SK-N-SH (cell line): ENCODE measurements at regions not wholly inside any gene's neighbourhood (a gene's known extent, or its start where the extent isn't known, plus 50 kb on each side); places are given as distances from the start of the nearest gene placed in this dataset.

ENCODE experiments used
- CTCF ChIA-PET: fragments of 300-600, 350-600 bp; formaldehyde crosslinking; extraction: SDS; loops from one replicate; lab custom pipeline; 2021; lab: Yijun Ruan, JAX
- POLR2A ChIA-PET: fragments of 350-600 bp; sonication (Branson Sonifier 250); formaldehyde crosslinking; extraction: SDS; loops from one replicate; lab custom pipeline; 2020; ENCODE audit warnings: antibody characterized with exemption, inconsistent platforms; lab: Yijun Ruan, JAX
- DNase-seq: peaks from one replicate; pipeline ENCODE4 v3.0.0; 2012
- H2AFZ ChIP-seq: fragments of 200-600 bp; sonication (generic); 2 replicates; pipeline ENCODE4 v1.8.1; 2016; ENCODE audit warnings: antibody characterized with exemption, mild to moderate bottlenecking, low read depth
- H3F3A ChIP-seq: fragments of 200-600 bp; sonication (generic); replicated peaks from 2 replicates; pipeline ENCODE3; 2016; ENCODE audit warnings: antibody characterized with exemption, mild to moderate bottlenecking; ENCODE audit not compliant: insufficient read depth
- H3K27ac ChIP-seq, 2 experiments: fragments of 200-500 bp in 1 of 2; fragments of 200-600 bp in 1 of 2; sonication (Bioruptor generic) in 1 of 2; sonication (generic), shearing (Covaris generic) in 1 of 2; 2 replicates each; pipeline versions ENCODE4 v1.5.1 to v1.6.1; 2014 to 2016; ENCODE audit warnings: low read depth in 2 of 2, inconsistent platforms in 1 of 2, low read length in 1 of 2, mild to moderate bottlenecking in 1 of 2, mixed read lengths in 1 of 2
- H3K27me3 ChIP-seq: fragments of 200-600 bp; sonication (generic), shearing (Covaris generic); 2 replicates; pipeline ENCODE4 v1.6.1; 2016; ENCODE audit warnings: mixed run types; ENCODE audit not compliant: insufficient read depth
- H3K36me3 ChIP-seq, 2 experiments: fragments of 200-500 bp in 1 of 2; fragments of 200-600 bp in 1 of 2; sonication (Bioruptor generic) in 1 of 2; sonication (generic) in 1 of 2; replicated peaks in 1 of 2; 2 replicates each; pipeline versions ENCODE3 to v1.5.1; 2014 to 2016; ENCODE audit warnings: low read length in 1 of 2, mild to moderate bottlenecking in 1 of 2; ENCODE audit not compliant: insufficient read depth in 2 of 2, control insufficient read depth in 1 of 2
- H3K4me1 ChIP-seq, 2 experiments: fragments of 200-500 bp in 1 of 2; fragments of 200-600 bp in 1 of 2; sonication (Bioruptor generic) in 1 of 2; sonication (generic), shearing (Covaris generic) in 1 of 2; 2 replicates each; pipeline versions ENCODE4 v1.5.1 to v1.6.1; 2014 to 2016; ENCODE audit warnings: low read depth in 1 of 2, low read length in 1 of 2, mixed run types in 1 of 2; ENCODE audit not compliant: insufficient read depth in 2 of 2, control insufficient read depth in 1 of 2
- H3K4me2 ChIP-seq: fragments of 200-600 bp; sonication (generic), shearing (Covaris generic); 2 replicates; pipeline ENCODE4 v1.6.1; 2017; ENCODE audit warnings: mixed run types
- H3K4me3 ChIP-seq, 2 experiments: fragments of 200-500 bp in 1 of 2; fragments of 200-600 bp in 1 of 2; sonication (Bioruptor generic) in 1 of 2; sonication (generic), shearing (Covaris generic) in 1 of 2; 2 replicates each; pipeline versions ENCODE4 v1.5.1 to v1.8.1; 2014 to 2016; ENCODE audit warnings: low read depth in 2 of 2, inconsistent platforms in 1 of 2, low read length in 1 of 2, mild to moderate bottlenecking in 1 of 2, mixed read lengths in 1 of 2, moderate library complexity in 1 of 2
- H3K79me2 ChIP-seq: fragments of 200-600 bp; sonication (generic); 2 replicates; pipeline ENCODE4 v1.8.1; 2017; ENCODE audit warnings: mild to moderate bottlenecking; ENCODE audit not compliant: insufficient read depth
- H3K9ac ChIP-seq: fragments of 200-600 bp; sonication (generic); 2 replicates; pipeline ENCODE4 v1.6.1; 2017; ENCODE audit warnings: mixed run types
- H3K9me2 ChIP-seq: fragments of 200-600 bp; sonication (generic); 2 replicates; pipeline ENCODE4 v1.6.1; 2017; ENCODE audit warnings: mixed run types
- H3K9me3 ChIP-seq: fragments of 200-600 bp; sonication (generic); 2 replicates; pipeline ENCODE4 v1.6.1; 2017; ENCODE audit warnings: mixed run types, mild to moderate bottlenecking, moderate library complexity
- H4K20me1 ChIP-seq: fragments of 200-600 bp; sonication (generic); 2 replicates; pipeline ENCODE4 v1.6.1; 2017; ENCODE audit warnings: mild to moderate bottlenecking, mixed run types; ENCODE audit not compliant: insufficient read depth
- FOXJ3 ChIP-seq: sonication (generic); formaldehyde crosslinking; IDR thresholded peaks from 2 replicates; pipeline ENCODE4 v1.5.1; 2020; ENCODE audit warnings: mild to moderate bottlenecking, missing genetic modification reagents
- NFIC ChIP-seq: IDR thresholded peaks from 2 replicates; pipeline ENCODE4 v1.4.0; 2012; ENCODE audit warnings: borderline replicate concordance
- TEAD4 ChIP-seq: IDR thresholded peaks from 2 replicates; pipeline ENCODE4 v1.4.0; 2012; ENCODE audit warnings: mild to moderate bottlenecking, borderline replicate concordance; ENCODE audit not compliant: insufficient read depth
- WGBS: methylation state at CpG from one replicate; pipeline ENCODE4 v1.1.6; 2017; ENCODE audit warnings: low lambda C conversion rate; 5-methylcytosine and 5-hydroxymethylcytosine counted together
- TF ChIP-seq, protein P1 (sequence below): IDR thresholded peaks from 2 replicates; pipeline ENCODE4 v1.4.0; 2012; ENCODE audit warnings: low read depth, borderline replicate concordance

DNA sequence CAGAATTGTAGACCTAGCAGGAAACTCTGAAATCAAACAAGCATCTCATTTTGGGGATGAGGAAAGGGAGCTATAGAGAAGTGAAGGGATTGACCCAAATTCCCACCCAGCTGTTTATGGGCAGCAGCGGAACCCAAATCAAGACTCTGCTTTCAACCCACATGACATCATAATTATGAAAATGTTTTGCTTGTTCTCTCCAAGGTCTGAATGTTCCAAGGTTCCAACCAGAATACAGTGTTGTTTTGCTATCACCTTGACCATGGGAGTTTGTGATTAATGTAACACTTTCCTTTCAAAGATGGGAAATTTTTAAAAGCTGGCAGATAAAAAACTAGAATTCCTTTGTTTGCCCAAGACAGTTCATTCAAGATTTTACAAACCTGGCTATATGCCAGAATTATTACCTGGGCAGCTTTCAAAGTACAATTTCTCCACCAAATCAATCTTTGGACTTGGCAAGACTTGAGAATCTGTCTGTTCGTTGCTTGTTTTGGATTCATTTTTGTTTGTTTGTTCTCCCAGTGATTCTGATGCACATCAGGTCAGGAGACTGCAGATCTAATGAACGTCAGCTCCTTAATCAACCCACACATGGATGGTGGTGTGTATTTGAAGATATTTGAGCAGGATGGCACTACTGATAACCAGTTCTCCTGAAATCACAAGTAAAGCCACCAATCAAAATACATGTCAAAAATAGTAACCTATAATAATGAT, 322.7 kb downstream of the FOXO1 start:
- POLR2A ChIA-PET: no interaction called here
- H3F3A ChIP-seq: no peaks in the 10 kb centered on the region
- no peak overlapping the region for H3K4me3 ChIP-seq
- H3K27ac ChIP-seq: no peak overlapping the region
- H3K79me2 ChIP-seq: no peaks in the 10 kb centered on the region
- no peak for DNase-seq
- CTCF ChIA-PET: interaction anchor here (1.0 kb wide), 1 partner anchor 303 kb away, joined by 3 read pairs; no protein-coding TSS in a partner anchor
- 66% methylated on average over 3 of the region's 3 CpGs for WGBS
- no peaks in the 10 kb centered on the region for H3K27me3 ChIP-seq
- no peak overlapping the region for H2AFZ ChIP-seq
- no peaks in the 10 kb centered on the region for H3K9me3 ChIP-seq
- H3K4me2 ChIP-seq: no peak overlapping the region
- peaks cover 0 to 7% of the 10 kb centered on the region in 2 experiments; a peak in 1 of 4 replicates for H3K4me1 ChIP-seq
- TF ChIP-seq NFIC: no peak
- no peaks in the 10 kb centered on the region for H4K20me1 ChIP-seq
- no peaks in the 10 kb centered on the region for H3K9me2 ChIP-seq
- H3K9ac ChIP-seq: no peak overlapping the region
- H3K36me3 ChIP-seq: no peaks in the 10 kb centered on the region

DNA sequence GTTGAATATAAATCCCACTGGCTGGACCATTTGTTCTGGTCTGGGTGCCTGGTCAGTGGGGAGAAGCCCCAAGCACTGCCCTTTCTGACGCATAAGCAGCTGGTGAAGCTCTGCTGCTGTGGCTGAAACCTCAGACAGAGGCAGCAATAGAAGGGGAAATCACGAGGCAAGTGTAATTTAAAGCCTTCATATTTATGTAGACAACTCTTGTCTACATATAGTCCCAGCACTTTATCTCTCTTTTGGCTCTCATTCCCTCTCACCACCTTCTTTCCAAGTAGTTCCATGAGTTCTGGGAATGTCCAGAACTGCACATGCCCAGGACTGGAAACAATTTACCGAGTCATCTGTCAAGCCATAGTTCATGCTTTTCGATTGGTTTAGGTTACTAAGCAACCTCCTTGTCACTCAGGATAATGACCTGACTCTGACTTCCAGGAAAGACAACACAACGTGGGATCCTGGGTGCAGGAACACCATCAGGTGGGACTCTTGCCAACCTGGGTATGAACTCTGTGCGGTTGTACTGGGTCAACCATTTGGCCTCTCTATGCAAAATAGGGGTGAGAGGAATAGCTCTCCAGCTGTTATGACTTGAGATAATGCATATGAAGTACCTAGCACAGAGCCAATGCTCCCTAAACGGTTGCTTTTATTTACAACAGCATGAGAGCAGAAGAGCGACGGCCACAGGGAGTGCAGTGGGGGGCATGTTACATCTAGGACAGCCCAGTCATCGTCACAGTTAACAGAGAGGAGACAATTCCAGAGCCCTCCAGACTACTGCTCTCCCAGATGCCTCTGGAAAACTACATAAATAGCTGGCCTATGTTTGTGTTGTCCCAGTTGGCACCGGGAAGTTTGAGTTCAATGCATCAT, 321.9 kb downstream of the FOXO1 start:
- no peak overlapping the region for H3K4me3 ChIP-seq
- no peak for TF ChIP-seq NFIC
- no peak for TF ChIP-seq TEAD4
- POLR2A ChIA-PET: no interaction called here
- DNase-seq: no peak
- H3K9ac ChIP-seq: no peak overlapping the region
- no peak overlapping the region for H3K27ac ChIP-seq
- H3K36me3 ChIP-seq: no peaks in the 10 kb centered on the region
- peaks cover 0 to 7% of the 10 kb centered on the region in 2 experiments; a peak in 1 of 4 replicates for H3K4me1 ChIP-seq
- no peak overlapping the region for H2AFZ ChIP-seq
- no peaks in the 10 kb centered on the region for H3K27me3 ChIP-seq
- no peak overlapping the region for H3K4me2 ChIP-seq
- H3K9me2 ChIP-seq: no peaks in the 10 kb centered on the region
- CTCF ChIA-PET: no interaction called here
- H3K79me2 ChIP-seq: no peaks in the 10 kb centered on the region
- H4K20me1 ChIP-seq: no peaks in the 10 kb centered on the region
- no peaks in the 10 kb centered on the region for H3K9me3 ChIP-seq
- WGBS: 68% methylated on average over 10 of the region's 11 CpGs
- no peaks in the 10 kb centered on the region for H3F3A ChIP-seq

DNA sequence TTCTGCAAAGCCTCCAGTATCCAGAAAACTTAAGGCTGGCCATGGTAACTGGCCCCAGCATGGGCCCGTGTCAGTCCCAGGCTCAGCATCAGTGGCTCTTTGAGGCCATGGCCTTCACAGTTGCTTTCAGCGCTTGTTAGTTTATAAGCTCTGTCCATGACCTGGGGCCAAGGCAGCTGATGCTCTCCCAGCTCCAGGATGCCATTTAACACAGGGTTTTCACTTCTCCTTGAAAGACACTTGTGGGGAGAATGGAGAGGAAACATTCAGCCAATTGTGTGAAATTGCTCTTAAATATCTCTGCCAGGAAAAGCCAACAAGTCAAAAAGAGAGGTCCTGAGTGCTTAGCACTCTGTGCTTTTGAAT, 321.3 kb downstream of the FOXO1 start:
- TF ChIP-seq FOXJ3 (CRISPR knock-in tag): no peak
- TF ChIP-seq, protein P1, sequence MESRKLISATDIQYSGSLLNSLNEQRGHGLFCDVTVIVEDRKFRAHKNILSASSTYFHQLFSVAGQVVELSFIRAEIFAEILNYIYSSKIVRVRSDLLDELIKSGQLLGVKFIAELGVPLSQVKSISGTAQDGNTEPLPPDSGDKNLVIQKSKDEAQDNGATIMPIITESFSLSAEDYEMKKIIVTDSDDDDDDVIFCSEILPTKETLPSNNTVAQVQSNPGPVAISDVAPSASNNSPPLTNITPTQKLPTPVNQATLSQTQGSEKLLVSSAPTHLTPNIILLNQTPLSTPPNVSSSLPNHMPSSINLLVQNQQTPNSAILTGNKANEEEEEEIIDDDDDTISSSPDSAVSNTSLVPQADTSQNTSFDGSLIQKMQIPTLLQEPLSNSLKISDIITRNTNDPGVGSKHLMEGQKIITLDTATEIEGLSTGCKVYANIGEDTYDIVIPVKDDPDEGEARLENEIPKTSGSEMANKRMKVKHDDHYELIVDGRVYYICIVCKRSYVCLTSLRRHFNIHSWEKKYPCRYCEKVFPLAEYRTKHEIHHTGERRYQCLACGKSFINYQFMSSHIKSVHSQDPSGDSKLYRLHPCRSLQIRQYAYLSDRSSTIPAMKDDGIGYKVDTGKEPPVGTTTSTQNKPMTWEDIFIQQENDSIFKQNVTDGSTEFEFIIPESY: no peak
- Histone ChIP-seq H3K79me2 (no peaks in the 10 kb centered on the region), H4K20me1 (no peaks in the 10 kb centered on the region), H2AFZ (no peak overlapping the region), H3K27me3 (no peaks in the 10 kb centered on the region), H3K9me2 (no peaks in the 10 kb centered on the region), H3K9ac (no peak overlapping the region), H3K4me3 (no peak overlapping the region), H3K4me1 (peaks cover 0 to 7% of the 10 kb centered on the region in 2 experiments; a peak in 1 of 4 replicates), H3K36me3 (no peaks in the 10 kb centered on the region), H3K4me2 (no peak overlapping the region), H3F3A (no peaks in the 10 kb centered on the region), H3K9me3 (no peaks in the 10 kb centered on the region), H3K27ac (no peak overlapping the region)
- ChIA-PET POLR2A (no interaction called here), CTCF (no interaction called here)
- WGBS: 33% methylated on average over 1 of the region's 2 CpGs
- no peak for DNase-seq
